ENCODE measurements at regions not wholly inside any gene's neighbourhood (a gene's known extent, or its start where the extent isn't known, plus 50 kb on each side); places are given as distances from the start of the nearest gene placed in this dataset.

GRCh38 chr6:55943329-55943728, 67.9 kb upstream of the BMP5 start:
- Histone ChIP-seq H3K4me2 (ENCODE audit: insufficient read depth, low read length, poor library complexity, severe bottlenecking) (no peak overlapping the region), H3K4ac (ENCODE audit: low read length) (no peak overlapping the region), H3K36me3 (replicated peaks in 1 of 2; ENCODE audit: control insufficient read depth in 2 of 2, insufficient read depth in 2 of 2, low read length in 2 of 2) (no peaks in the 10 kb centered on the region), H2AK5ac (ENCODE audit: low read depth, low read length) (no peak overlapping the region), H3K4me3 (ENCODE audit: low read length in 2 of 2) (no peak overlapping the region), H3K27ac (replicated peaks; ENCODE audit: low read length) (no peak overlapping the region), H3K27me3 (ENCODE audit: control insufficient read depth in 3 of 3, insufficient read depth in 3 of 3, low read depth in 1 of 3, low read length in 3 of 3) (no peaks in the 10 kb centered on the region), H2BK5ac (ENCODE audit: low read length) (no peak overlapping the region), H4K8ac (ENCODE audit: low read depth, low read length) (no peak overlapping the region), H3K9me3 (replicated peaks in 1 of 2; ENCODE audit: control insufficient read depth in 2 of 2, insufficient read depth in 1 of 2, low read depth in 1 of 2, low read length in 2 of 2) (no peaks in the 10 kb centered on the region), H3K18ac (ENCODE audit: low read length) (no peak overlapping the region), H3K14ac (ENCODE audit: low read length) (no peak overlapping the region), H2BK12ac (ENCODE audit: low read length) (no peak overlapping the region), H2BK120ac (ENCODE audit: low read depth, low read length) (no peak overlapping the region), H2BK15ac (ENCODE audit: low read length) (no peak overlapping the region), H4K91ac (ENCODE audit: low read depth, low read length, poor library complexity) (no peak overlapping the region), H3K79me1 (ENCODE audit: low read depth, low read length) (no peaks in the 10 kb centered on the region), H3K9ac (ENCODE audit: low read depth, low read length, poor library complexity) (no peak overlapping the region), H3K4me1 (ENCODE audit: control insufficient read depth in 2 of 2, insufficient read depth in 1 of 2, low read depth in 1 of 2, low read length in 2 of 2) (no peaks in the 10 kb centered on the region), H2AFZ (ENCODE audit: low read length) (no peak overlapping the region), H3K23ac (ENCODE audit: low read depth, low read length, poor library complexity) (no peak overlapping the region)
- DNase-seq (ENCODE audit: low spot score) = no peak
- WGBS, 2 donors (ENCODE audit: extremely low coverage in 2 of 2, insufficient read length in 2 of 2, insufficient replicate concordance in 1 of 2) = 100% methylated on average over 1 of the region's 3 CpGs; no CpG with 5 or more reads in 1 of the 2 donors

DNA sequence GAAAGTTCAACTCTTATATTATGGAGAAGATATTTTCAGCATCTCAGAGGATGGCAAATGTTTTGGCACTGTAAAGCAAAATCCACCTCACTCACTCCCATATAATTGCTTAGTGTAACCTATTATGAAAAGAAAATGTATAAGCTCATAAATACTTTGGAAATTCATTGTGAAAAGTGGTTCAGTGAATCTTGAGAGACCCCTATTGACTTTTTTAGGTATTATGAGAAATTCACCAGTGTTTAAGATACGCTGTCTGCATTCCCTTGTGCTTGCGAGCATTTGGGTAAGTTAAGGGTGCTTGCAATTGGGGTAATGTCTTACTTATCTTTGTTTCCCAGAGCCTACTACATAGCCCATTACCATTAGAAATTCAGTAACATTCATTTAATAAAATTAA, 66.3 kb upstream of the BMP5 start:
- Histone ChIP-seq H3K27me3 (ENCODE audit: control insufficient read depth in 3 of 3, insufficient read depth in 3 of 3, low read depth in 1 of 3, low read length in 3 of 3) (no peaks in the 10 kb centered on the region), H3K79me1 (ENCODE audit: low read depth, low read length) (no peaks in the 10 kb centered on the region), H3K18ac (ENCODE audit: low read length) (no peak overlapping the region), H3K14ac (ENCODE audit: low read length) (no peak overlapping the region), H3K4me1 (ENCODE audit: control insufficient read depth in 2 of 2, insufficient read depth in 1 of 2, low read depth in 1 of 2, low read length in 2 of 2) (no peaks in the 10 kb centered on the region), H2BK12ac (ENCODE audit: low read length) (no peak overlapping the region), H3K9ac (ENCODE audit: low read depth, low read length, poor library complexity) (no peak overlapping the region), H3K9me3 (replicated peaks in 1 of 2; ENCODE audit: control insufficient read depth in 2 of 2, insufficient read depth in 1 of 2, low read depth in 1 of 2, low read length in 2 of 2) (no peaks in the 10 kb centered on the region), H4K8ac (ENCODE audit: low read depth, low read length) (no peak overlapping the region), H3K27ac (replicated peaks; ENCODE audit: low read length) (no peak overlapping the region), H4K91ac (ENCODE audit: low read depth, low read length, poor library complexity) (no peak overlapping the region), H3K4me2 (ENCODE audit: insufficient read depth, low read length, poor library complexity, severe bottlenecking) (no peak overlapping the region), H2BK5ac (ENCODE audit: low read length) (no peak overlapping the region), H3K4me3 (ENCODE audit: low read length in 2 of 2) (no peak overlapping the region), H2AFZ (ENCODE audit: low read length) (no peak overlapping the region), H3K36me3 (replicated peaks in 1 of 2; ENCODE audit: control insufficient read depth in 2 of 2, insufficient read depth in 2 of 2, low read length in 2 of 2) (no peaks in the 10 kb centered on the region), H3K23ac (ENCODE audit: low read depth, low read length, poor library complexity) (no peak overlapping the region), H2BK120ac (ENCODE audit: low read depth, low read length) (no peak overlapping the region), H2AK5ac (ENCODE audit: low read depth, low read length) (no peak overlapping the region), H2BK15ac (ENCODE audit: low read length) (no peak overlapping the region), H3K4ac (ENCODE audit: low read length) (no peak overlapping the region)
- no CpG with 5 or more reads among the region's 2 CpGs for WGBS, 2 donors (ENCODE audit: extremely low coverage in 2 of 2, insufficient read length in 2 of 2, insufficient replicate concordance in 1 of 2)
- DNase-seq (ENCODE audit: low spot score) = no peak

DNA sequence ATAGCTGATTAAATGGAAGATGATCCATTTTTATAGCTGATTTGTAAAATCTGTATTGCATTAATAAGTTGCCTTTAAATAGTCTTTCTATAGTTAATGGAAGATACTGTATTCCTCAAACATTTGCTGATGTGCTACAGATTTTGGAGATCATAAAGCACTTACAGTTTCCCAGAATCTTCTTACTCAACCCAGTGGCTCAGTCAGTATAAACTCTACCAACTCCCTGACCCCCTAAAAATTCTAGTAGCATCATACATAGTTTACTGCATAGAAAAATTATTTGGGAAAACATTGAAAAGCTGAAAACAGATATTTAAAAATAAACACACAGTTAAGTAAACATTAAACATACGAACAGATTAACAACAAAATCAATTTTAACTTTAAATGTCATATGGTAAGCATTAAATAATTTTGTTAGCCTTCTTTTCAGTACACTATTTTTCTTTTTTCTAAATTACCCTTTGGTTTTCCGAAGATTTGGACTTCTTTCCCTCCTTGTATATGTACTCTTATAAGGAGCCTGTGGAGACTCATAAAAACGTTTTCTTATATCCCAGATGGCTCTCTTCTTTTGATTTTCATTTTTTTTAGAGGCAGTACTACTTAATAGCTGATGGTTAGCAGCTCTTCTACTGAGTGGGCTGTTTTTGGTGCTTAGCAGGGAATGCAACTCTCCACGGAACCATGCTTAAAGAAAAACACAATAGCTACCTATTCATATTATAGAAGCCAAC, 62.7 kb upstream of the BMP5 start:
- H2AK5ac ChIP-seq (ENCODE audit: low read depth, low read length) = no peak overlapping the region
- DNase-seq (ENCODE audit: low spot score) = no peak
- H3K79me1 ChIP-seq (ENCODE audit: low read depth, low read length) = no peaks in the 10 kb centered on the region
- no peak overlapping the region for H3K23ac ChIP-seq (ENCODE audit: low read depth, low read length, poor library complexity)
- no peaks in the 10 kb centered on the region for H3K27me3 ChIP-seq (ENCODE audit: control insufficient read depth in 3 of 3, insufficient read depth in 3 of 3, low read depth in 1 of 3, low read length in 3 of 3)
- H2AFZ ChIP-seq (ENCODE audit: low read length) = no peak overlapping the region
- no peak overlapping the region for H2BK15ac ChIP-seq (ENCODE audit: low read length)
- H2BK5ac ChIP-seq (ENCODE audit: low read length) = no peak overlapping the region
- H2BK12ac ChIP-seq (ENCODE audit: low read length) = no peak overlapping the region
- H3K36me3 ChIP-seq (replicated peaks in 1 of 2; ENCODE audit: control insufficient read depth in 2 of 2, insufficient read depth in 2 of 2, low read length in 2 of 2) = no peaks in the 10 kb centered on the region
- no peak overlapping the region for H4K8ac ChIP-seq (ENCODE audit: low read depth, low read length)
- H3K18ac ChIP-seq (ENCODE audit: low read length) = no peak overlapping the region
- no peak overlapping the region for H3K27ac ChIP-seq (replicated peaks; ENCODE audit: low read length)
- H3K4me3 ChIP-seq (ENCODE audit: low read length in 2 of 2) = no peak overlapping the region
- no peak overlapping the region for H3K4ac ChIP-seq (ENCODE audit: low read length)
- H3K4me1 ChIP-seq (ENCODE audit: control insufficient read depth in 2 of 2, insufficient read depth in 1 of 2, low read depth in 1 of 2, low read length in 2 of 2) = no peaks in the 10 kb centered on the region
- no peak overlapping the region for H3K14ac ChIP-seq (ENCODE audit: low read length)
- no peak overlapping the region for H4K91ac ChIP-seq (ENCODE audit: low read depth, low read length, poor library complexity)
- no peak overlapping the region for H3K4me2 ChIP-seq (ENCODE audit: insufficient read depth, low read length, poor library complexity, severe bottlenecking)
- no peaks in the 10 kb centered on the region for H3K9me3 ChIP-seq (replicated peaks in 1 of 2; ENCODE audit: control insufficient read depth in 2 of 2, insufficient read depth in 1 of 2, low read depth in 1 of 2, low read length in 2 of 2)
- no peak overlapping the region for H2BK120ac ChIP-seq (ENCODE audit: low read depth, low read length)
- WGBS, 2 donors (ENCODE audit: extremely low coverage in 2 of 2, insufficient read length in 2 of 2, insufficient replicate concordance in 1 of 2) = no CpG with 5 or more reads among the region's 4 CpGs
- no peak overlapping the region for H3K9ac ChIP-seq (ENCODE audit: low read depth, low read length, poor library complexity)

GRCh38 chr6:55937261-55937947, 62.0 kb upstream of the BMP5 start:
- Histone ChIP-seq H3K4me3 (ENCODE audit: low read length in 2 of 2) (no peak overlapping the region), H4K91ac (ENCODE audit: low read depth, low read length, poor library complexity) (no peak overlapping the region), H3K9ac (ENCODE audit: low read depth, low read length, poor library complexity) (peak overlapping the region; percentile 30), H2AK5ac (ENCODE audit: low read depth, low read length) (no peak overlapping the region), H3K4me2 (ENCODE audit: insufficient read depth, low read length, poor library complexity, severe bottlenecking) (no peak overlapping the region), H3K23ac (ENCODE audit: low read depth, low read length, poor library complexity) (no peak overlapping the region), H3K4me1 (ENCODE audit: control insufficient read depth in 2 of 2, insufficient read depth in 1 of 2, low read depth in 1 of 2, low read length in 2 of 2) (no peaks in the 10 kb centered on the region), H3K79me1 (ENCODE audit: low read depth, low read length) (no peaks in the 10 kb centered on the region), H2AFZ (ENCODE audit: low read length) (no peak overlapping the region), H3K18ac (ENCODE audit: low read length) (no peak overlapping the region), H3K9me3 (replicated peaks in 1 of 2; ENCODE audit: control insufficient read depth in 2 of 2, insufficient read depth in 1 of 2, low read depth in 1 of 2, low read length in 2 of 2) (no peaks in the 10 kb centered on the region), H3K14ac (ENCODE audit: low read length) (no peak overlapping the region), H3K4ac (ENCODE audit: low read length) (no peak overlapping the region), H4K8ac (ENCODE audit: low read depth, low read length) (no peak overlapping the region), H3K27me3 (ENCODE audit: control insufficient read depth in 3 of 3, insufficient read depth in 3 of 3, low read depth in 1 of 3, low read length in 3 of 3) (no peaks in the 10 kb centered on the region), H3K36me3 (replicated peaks in 1 of 2; ENCODE audit: control insufficient read depth in 2 of 2, insufficient read depth in 2 of 2, low read length in 2 of 2) (no peaks in the 10 kb centered on the region), H2BK12ac (ENCODE audit: low read length) (no peak overlapping the region), H2BK120ac (ENCODE audit: low read depth, low read length) (no peak overlapping the region), H2BK5ac (ENCODE audit: low read length) (no peak overlapping the region), H2BK15ac (ENCODE audit: low read length) (no peak overlapping the region), H3K27ac (replicated peaks; ENCODE audit: low read length) (no peak overlapping the region)
- no CpG with 5 or more reads among the region's 5 CpGs for WGBS, 2 donors (ENCODE audit: extremely low coverage in 2 of 2, insufficient read length in 2 of 2, insufficient replicate concordance in 1 of 2)
- no peak for DNase-seq (ENCODE audit: low spot score)
